ENCODE measurements at regions not wholly inside any gene's neighbourhood (a gene's known extent, or its start where the extent isn't known, plus 50 kb on each side); places are given as distances from the start of the nearest gene placed in this dataset.

DNA sequence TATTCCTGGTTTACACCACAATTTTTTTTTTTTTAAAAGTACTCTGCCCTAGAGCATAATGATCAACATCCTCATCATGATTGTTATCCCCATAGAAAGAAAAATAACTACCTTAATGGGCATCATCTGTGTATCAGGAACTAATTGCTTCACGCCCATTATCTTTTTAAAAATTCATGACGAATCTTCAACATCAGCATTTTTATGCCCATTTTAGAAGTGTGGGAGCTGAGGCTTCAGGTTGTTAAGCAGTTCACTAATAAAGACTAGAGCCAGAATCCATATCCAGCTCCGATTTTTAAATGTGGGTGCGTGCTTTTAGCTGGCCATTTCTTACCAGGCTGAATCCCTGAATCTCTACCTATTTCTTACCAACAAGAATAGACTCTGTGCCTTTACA, 92.9 kb upstream of the KCNA4 start:
- ChIA-PET CTCF (interaction anchor here (2.7 kb wide), 1 partner anchor 18 kb away, joined by 10 read pairs; no protein-coding TSS in a partner anchor), POLR2A (no interaction called here)
- Histone ChIP-seq H3K27ac (ENCODE audit: insufficient read depth, low read depth, low read length) (no peak overlapping the region), H3K79me2 (ENCODE audit: control insufficient read depth, insufficient read depth, low read length) (no peaks in the 10 kb centered on the region), H3K4me2 (ENCODE audit: insufficient read depth, low read length) (no peak overlapping the region), H3K27me3 (ENCODE audit: control insufficient read depth in 2 of 2, insufficient read depth in 2 of 2, low read length in 2 of 2) (no peaks in the 10 kb centered on the region), H3K9me3 (replicated peaks; ENCODE audit: control insufficient read depth, insufficient read depth, low read length) (no peaks in the 10 kb centered on the region), H3K9me1 (replicated peaks; ENCODE audit: control insufficient read depth, extremely low read depth, insufficient read depth, low read length) (no peaks in the 10 kb centered on the region), H4K20me1 (replicated peaks; ENCODE audit: control insufficient read depth, extremely low read depth, insufficient read depth, low read length) (no peaks in the 10 kb centered on the region), H3K36me3 (ENCODE audit: control insufficient read depth in 2 of 2, extremely low read depth in 1 of 2, insufficient read depth in 2 of 2, low read length in 2 of 2) (no peaks in the 10 kb centered on the region), H3K4me1 (ENCODE audit: control insufficient read depth, extremely low read depth, insufficient read depth, low read length) (no peaks in the 10 kb centered on the region), H2AFZ (ENCODE audit: low read depth, low read length) (no peak overlapping the region), H3K4me3 (replicated peaks in 1 of 3; ENCODE audit: insufficient read depth in 1 of 3, low read depth in 1 of 3, low read length in 3 of 3) (no peak overlapping the region), H3K9ac (replicated peaks; ENCODE audit: extremely low read depth, insufficient read depth, low read length) (no peak overlapping the region)
- intact Hi-C loops (cut with micrococcal nuclease) = no loop called here
- FAIRE-seq = no peak
- no TSS peak for BruUV-seq (replicated peaks)
- dilution Hi-C loops (cut with MboI; ENCODE audit: extremely low pct_ligation_motif_present, low sequenced_read_pairs) = no loop called here
- TF ChIP-seq JUN (IDR thresholded peaks at IDR 0.05; ENCODE audit: borderline replicate concordance, insufficient read depth, insufficient read length, low read depth) (no peak), GATA2 (IDR thresholded peaks at IDR 0.05; ENCODE audit: insufficient read depth, insufficient read length, low read depth, low read length) (no peak)
- no peak for DNase-seq (ENCODE audit: low read depth, low spot score)

DNA sequence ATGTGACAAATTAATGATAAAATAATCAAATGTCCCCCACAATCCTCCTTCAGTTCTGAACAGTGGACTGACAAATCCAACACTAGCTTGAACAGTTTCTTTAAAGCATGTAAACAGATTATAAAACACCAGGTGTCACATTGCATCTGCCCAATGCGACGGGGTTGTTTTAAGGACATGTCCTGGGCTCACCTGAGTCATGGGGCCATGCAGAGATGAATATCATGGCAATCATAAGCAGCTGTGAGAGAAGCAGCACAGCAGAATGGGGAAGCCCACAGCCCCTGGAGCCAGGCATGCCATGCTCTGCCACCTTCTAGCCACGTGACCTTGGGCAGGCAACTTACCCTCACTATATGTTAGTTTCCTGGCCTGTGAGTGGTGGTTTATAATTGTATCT, 93.9 kb upstream of the KCNA4 start:
- H3K9me1 ChIP-seq (replicated peaks; ENCODE audit: control insufficient read depth, extremely low read depth, insufficient read depth, low read length) = no peaks in the 10 kb centered on the region
- TF ChIP-seq, protein P1, sequence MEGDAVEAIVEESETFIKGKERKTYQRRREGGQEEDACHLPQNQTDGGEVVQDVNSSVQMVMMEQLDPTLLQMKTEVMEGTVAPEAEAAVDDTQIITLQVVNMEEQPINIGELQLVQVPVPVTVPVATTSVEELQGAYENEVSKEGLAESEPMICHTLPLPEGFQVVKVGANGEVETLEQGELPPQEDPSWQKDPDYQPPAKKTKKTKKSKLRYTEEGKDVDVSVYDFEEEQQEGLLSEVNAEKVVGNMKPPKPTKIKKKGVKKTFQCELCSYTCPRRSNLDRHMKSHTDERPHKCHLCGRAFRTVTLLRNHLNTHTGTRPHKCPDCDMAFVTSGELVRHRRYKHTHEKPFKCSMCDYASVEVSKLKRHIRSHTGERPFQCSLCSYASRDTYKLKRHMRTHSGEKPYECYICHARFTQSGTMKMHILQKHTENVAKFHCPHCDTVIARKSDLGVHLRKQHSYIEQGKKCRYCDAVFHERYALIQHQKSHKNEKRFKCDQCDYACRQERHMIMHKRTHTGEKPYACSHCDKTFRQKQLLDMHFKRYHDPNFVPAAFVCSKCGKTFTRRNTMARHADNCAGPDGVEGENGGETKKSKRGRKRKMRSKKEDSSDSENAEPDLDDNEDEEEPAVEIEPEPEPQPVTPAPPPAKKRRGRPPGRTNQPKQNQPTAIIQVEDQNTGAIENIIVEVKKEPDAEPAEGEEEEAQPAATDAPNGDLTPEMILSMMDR (IDR thresholded peaks at IDR 0.05; ENCODE audit: extremely low read depth in 1 of 2, insufficient read depth in 1 of 2, low read depth in 1 of 2, low read length in 2 of 2) = no peak
- TF ChIP-seq JUN (IDR thresholded peaks at IDR 0.05; ENCODE audit: borderline replicate concordance, insufficient read depth, insufficient read length, low read depth) = no peak
- no peak for TF ChIP-seq MYC (IDR thresholded peaks at IDR 0.05; ENCODE audit: low read depth, low read length)
- no peak for TF ChIP-seq POLR2A (IDR thresholded peaks at IDR 0.05; ENCODE audit: low read depth, low read length)
- TF ChIP-seq GATA2 (IDR thresholded peaks at IDR 0.05; ENCODE audit: insufficient read depth, insufficient read length, low read depth, low read length) = no peak
- TF ChIP-seq FOS (IDR thresholded peaks at IDR 0.05; ENCODE audit: borderline replicate concordance, insufficient read depth, low read length) = no peak
- TF ChIP-seq POLR2AphosphoS5 (IDR thresholded peaks at IDR 0.05; ENCODE audit: insufficient read depth, low read depth, low read length) = no peak
- no peak for TF ChIP-seq EZH2 (IDR thresholded peaks at IDR 0.05; ENCODE audit: borderline replicate concordance, low read depth, low read length, severe bottlenecking)
- TF ChIP-seq, protein P2, sequence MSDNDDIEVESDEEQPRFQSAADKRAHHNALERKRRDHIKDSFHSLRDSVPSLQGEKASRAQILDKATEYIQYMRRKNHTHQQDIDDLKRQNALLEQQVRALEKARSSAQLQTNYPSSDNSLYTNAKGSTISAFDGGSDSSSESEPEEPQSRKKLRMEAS (IDR thresholded peaks at IDR 0.05; ENCODE audit: insufficient read depth, insufficient read length) = no peak
- H2AFZ ChIP-seq (ENCODE audit: low read depth, low read length) = no peak overlapping the region
- CTCF ChIA-PET = no interaction called here
- no peak overlapping the region for H3K4me2 ChIP-seq (ENCODE audit: insufficient read depth, low read length)
- H3K9ac ChIP-seq (replicated peaks; ENCODE audit: extremely low read depth, insufficient read depth, low read length) = no peak overlapping the region
- no TSS peak for BruUV-seq (replicated peaks)
- H3K79me2 ChIP-seq (ENCODE audit: control insufficient read depth, insufficient read depth, low read length) = no peaks in the 10 kb centered on the region
- DNase-seq (ENCODE audit: low read depth, low spot score) (no peak), FAIRE-seq (no peak)
- no peak overlapping the region for H3K27ac ChIP-seq (ENCODE audit: insufficient read depth, low read depth, low read length)
- intact Hi-C loops (cut with micrococcal nuclease) (no loop called here), dilution Hi-C loops (cut with MboI; ENCODE audit: extremely low pct_ligation_motif_present, low sequenced_read_pairs) (no loop called here)
- POLR2A ChIA-PET = no interaction called here
- H4K20me1 ChIP-seq (replicated peaks; ENCODE audit: control insufficient read depth, extremely low read depth, insufficient read depth, low read length) = no peaks in the 10 kb centered on the region
- no peaks in the 10 kb centered on the region for H3K4me1 ChIP-seq (ENCODE audit: control insufficient read depth, extremely low read depth, insufficient read depth, low read length)
- H3K9me3 ChIP-seq (replicated peaks; ENCODE audit: control insufficient read depth, insufficient read depth, low read length) = no peaks in the 10 kb centered on the region
- no peak overlapping the region for H3K4me3 ChIP-seq (replicated peaks in 1 of 3; ENCODE audit: insufficient read depth in 1 of 3, low read depth in 1 of 3, low read length in 3 of 3)
- no peaks in the 10 kb centered on the region for H3K36me3 ChIP-seq (ENCODE audit: control insufficient read depth in 2 of 2, extremely low read depth in 1 of 2, insufficient read depth in 2 of 2, low read length in 2 of 2)
- no peaks in the 10 kb centered on the region for H3K27me3 ChIP-seq (ENCODE audit: control insufficient read depth in 2 of 2, insufficient read depth in 2 of 2, low read length in 2 of 2)
